ENCODE measurements at regions not wholly inside any gene's neighbourhood (a gene's known extent, or its start where the extent isn't known, plus 50 kb on each side); places are given as distances from the start of the nearest gene placed in this dataset.

- POLR2A ChIA-PET, result no interaction called here
- CTCF ChIA-PET, result no interaction called here
- TF ChIP-seq NFRKB (IDR thresholded peaks at IDR 0.05) (no peak), FOXK2 (IDR thresholded peaks at IDR 0.05) (no peak), HDGF (IDR thresholded peaks at IDR 0.05; ENCODE audit: borderline replicate concordance) (no peak), CTBP1 (IDR thresholded peaks at IDR 0.05; ENCODE audit: borderline replicate concordance) (no peak), TARDBP (IDR thresholded peaks at IDR 0.05) (no peak), BHLHE40 (IDR thresholded peaks at IDR 0.05; ENCODE audit: borderline replicate concordance) (no peak), FOXA1 (IDR thresholded peaks at IDR 0.05) (no peak), L3MBTL2 (conservative IDR thresholded peaks at IDR 0.05) (no peak), SP1 (IDR thresholded peaks at IDR 0.05) (no peak), SUZ12 (IDR thresholded peaks at IDR 0.05) (no peak), LEF1 (IDR thresholded peaks at IDR 0.05; ENCODE audit: borderline replicate concordance) (no peak), FOXM1 (IDR thresholded peaks at IDR 0.05; ENCODE audit: borderline replicate concordance) (no peak), ZNF384 (IDR thresholded peaks at IDR 0.05) (no peak)
- TF ChIP-seq, protein P1, sequence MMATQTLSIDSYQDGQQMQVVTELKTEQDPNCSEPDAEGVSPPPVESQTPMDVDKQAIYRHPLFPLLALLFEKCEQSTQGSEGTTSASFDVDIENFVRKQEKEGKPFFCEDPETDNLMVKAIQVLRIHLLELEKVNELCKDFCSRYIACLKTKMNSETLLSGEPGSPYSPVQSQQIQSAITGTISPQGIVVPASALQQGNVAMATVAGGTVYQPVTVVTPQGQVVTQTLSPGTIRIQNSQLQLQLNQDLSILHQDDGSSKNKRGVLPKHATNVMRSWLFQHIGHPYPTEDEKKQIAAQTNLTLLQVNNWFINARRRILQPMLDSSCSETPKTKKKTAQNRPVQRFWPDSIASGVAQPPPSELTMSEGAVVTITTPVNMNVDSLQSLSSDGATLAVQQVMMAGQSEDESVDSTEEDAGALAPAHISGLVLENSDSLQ (IDR thresholded peaks at IDR 0.05), result no peak
- DNase-seq (ENCODE audit: extremely low spot score), result no peak
Measured at GRCh38 chr10:27445070-27445469, 59.0 kb upstream of the RAB18 start.

- POLR2A ChIA-PET, result no interaction called here
- CTCF ChIA-PET, result no interaction called here
- TF ChIP-seq TARDBP (IDR thresholded peaks at IDR 0.05) (no peak), SUZ12 (IDR thresholded peaks at IDR 0.05) (no peak), SP1 (IDR thresholded peaks at IDR 0.05) (no peak), ARNT (IDR thresholded peaks at IDR 0.05) (no peak), L3MBTL2 (conservative IDR thresholded peaks at IDR 0.05) (no peak), NFRKB (IDR thresholded peaks at IDR 0.05) (no peak), ELF4 (IDR thresholded peaks at IDR 0.05) (no peak), LEF1 (IDR thresholded peaks at IDR 0.05; ENCODE audit: borderline replicate concordance) (no peak), CTBP1 (IDR thresholded peaks at IDR 0.05; ENCODE audit: borderline replicate concordance) (no peak), HDGF (IDR thresholded peaks at IDR 0.05; ENCODE audit: borderline replicate concordance) (no peak), ZNF384 (IDR thresholded peaks at IDR 0.05) (no peak), FOXM1 (IDR thresholded peaks at IDR 0.05; ENCODE audit: borderline replicate concordance) (no peak), FOXK2 (IDR thresholded peaks at IDR 0.05) (no peak), BHLHE40 (IDR thresholded peaks at IDR 0.05; ENCODE audit: borderline replicate concordance) (no peak)
- TF ChIP-seq, protein P1 (IDR thresholded peaks at IDR 0.05), result no peak
- DNase-seq (ENCODE audit: extremely low spot score), result no peak
Measured at GRCh38 chr10:27440478-27440877, 63.6 kb upstream of the RAB18 start.

DNA sequence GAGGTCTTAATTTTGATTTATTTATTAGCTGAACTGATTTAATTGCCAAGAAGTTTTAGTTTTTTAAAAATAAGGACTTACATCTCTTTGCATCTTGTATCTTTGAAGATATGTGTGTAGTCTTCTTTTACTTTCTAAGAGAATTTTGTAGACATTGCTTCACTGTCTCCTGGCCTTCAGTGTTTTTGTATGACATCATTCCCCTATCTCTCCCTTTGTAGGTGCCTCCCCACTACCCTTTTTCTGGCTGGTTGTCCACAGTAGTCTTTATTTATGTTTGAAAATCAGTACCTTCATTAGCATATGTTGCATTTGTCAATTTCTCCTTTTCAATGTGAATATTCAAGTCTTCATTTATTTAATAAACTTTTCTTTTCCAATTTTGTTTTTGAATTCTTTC is 64.1 kb upstream of the RAB18 start:
- CTCF ChIA-PET, result no interaction called here
- DNase-seq (ENCODE audit: extremely low spot score), result no peak
- POLR2A ChIA-PET, result no interaction called here
- TF ChIP-seq FOXM1 (IDR thresholded peaks at IDR 0.05; ENCODE audit: borderline replicate concordance), result no peak
- no peak for TF ChIP-seq TARDBP (IDR thresholded peaks at IDR 0.05)
- TF ChIP-seq L3MBTL2 (conservative IDR thresholded peaks at IDR 0.05), result no peak
- TF ChIP-seq, protein P1 (IDR thresholded peaks at IDR 0.05), result no peak

DNA sequence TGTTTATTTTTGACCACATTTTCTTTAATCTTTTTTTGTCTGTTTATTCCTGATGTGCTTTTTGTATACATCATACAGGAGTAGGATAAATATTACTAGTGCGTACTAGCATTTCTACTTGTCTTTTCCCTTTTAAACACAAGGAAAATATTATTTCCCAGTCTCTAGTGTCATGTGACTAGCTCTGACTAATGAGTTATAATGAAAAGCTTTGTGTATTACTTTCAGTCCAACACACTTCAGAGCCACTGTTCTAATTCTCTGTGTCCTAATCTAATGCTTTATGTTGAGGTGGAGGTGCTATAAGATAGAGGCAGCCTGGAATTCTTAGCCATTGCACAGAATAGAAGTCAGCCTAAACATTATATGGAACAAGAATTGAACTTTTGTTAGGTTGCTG is 65.0 kb upstream of the RAB18 start:
- CTCF ChIA-PET, result no interaction called here
- TF ChIP-seq FOXM1 (IDR thresholded peaks at IDR 0.05; ENCODE audit: borderline replicate concordance), result no peak
- no peak for DNase-seq (ENCODE audit: extremely low spot score)
- POLR2A ChIA-PET, result no interaction called here

GRCh38 chr10:27437775-27438174 is 66.3 kb upstream of the RAB18 start:
- TF ChIP-seq CTBP1 (IDR thresholded peaks at IDR 0.05; ENCODE audit: borderline replicate concordance) (no peak), TARDBP (IDR thresholded peaks at IDR 0.05) (no peak), BHLHE40 (IDR thresholded peaks at IDR 0.05; ENCODE audit: borderline replicate concordance) (no peak), SUZ12 (IDR thresholded peaks at IDR 0.05) (no peak), L3MBTL2 (conservative IDR thresholded peaks at IDR 0.05) (no peak), NFRKB (IDR thresholded peaks at IDR 0.05) (no peak), SP1 (IDR thresholded peaks at IDR 0.05) (no peak), FOXA1 (IDR thresholded peaks at IDR 0.05) (no peak), FOXM1 (IDR thresholded peaks at IDR 0.05; ENCODE audit: borderline replicate concordance) (no peak), LEF1 (IDR thresholded peaks at IDR 0.05; ENCODE audit: borderline replicate concordance) (no peak), ARNT (IDR thresholded peaks at IDR 0.05) (no peak), HDGF (IDR thresholded peaks at IDR 0.05; ENCODE audit: borderline replicate concordance) (no peak)
- TF ChIP-seq, protein P1 (IDR thresholded peaks at IDR 0.05), result no peak
- no peak for DNase-seq (ENCODE audit: extremely low spot score)
- ChIA-PET POLR2A (no interaction called here), CTCF (no interaction called here)

- ChIA-PET POLR2A (no interaction called here), CTCF (no interaction called here)
Measured at GRCh38 chr10:27436710-27437109, 67.4 kb upstream of the RAB18 start.

More at GRCh38 chr10:27436710-27437109, 67.4 kb upstream of the RAB18 start:
- DNase-seq (ENCODE audit: extremely low spot score), result no peak
- TF ChIP-seq FOXM1 (IDR thresholded peaks at IDR 0.05; ENCODE audit: borderline replicate concordance) (no peak), CTBP1 (IDR thresholded peaks at IDR 0.05; ENCODE audit: borderline replicate concordance) (no peak), SP1 (IDR thresholded peaks at IDR 0.05) (no peak), SUZ12 (IDR thresholded peaks at IDR 0.05) (no peak), FOXK2 (IDR thresholded peaks at IDR 0.05) (no peak), ELF4 (IDR thresholded peaks at IDR 0.05) (no peak), BHLHE40 (IDR thresholded peaks at IDR 0.05; ENCODE audit: borderline replicate concordance) (no peak), TARDBP (IDR thresholded peaks at IDR 0.05) (no peak), FOXA1 (IDR thresholded peaks at IDR 0.05) (no peak), HDGF (IDR thresholded peaks at IDR 0.05; ENCODE audit: borderline replicate concordance) (no peak), L3MBTL2 (conservative IDR thresholded peaks at IDR 0.05) (no peak), ARNT (IDR thresholded peaks at IDR 0.05) (no peak)

Data from HEK293T (cell line).